ENCODE measurements at regions not wholly inside any gene's neighbourhood (a gene's known extent, or its start where the extent isn't known, plus 50 kb on each side); places are given as distances from the start of the nearest gene placed in this dataset.

DNA sequence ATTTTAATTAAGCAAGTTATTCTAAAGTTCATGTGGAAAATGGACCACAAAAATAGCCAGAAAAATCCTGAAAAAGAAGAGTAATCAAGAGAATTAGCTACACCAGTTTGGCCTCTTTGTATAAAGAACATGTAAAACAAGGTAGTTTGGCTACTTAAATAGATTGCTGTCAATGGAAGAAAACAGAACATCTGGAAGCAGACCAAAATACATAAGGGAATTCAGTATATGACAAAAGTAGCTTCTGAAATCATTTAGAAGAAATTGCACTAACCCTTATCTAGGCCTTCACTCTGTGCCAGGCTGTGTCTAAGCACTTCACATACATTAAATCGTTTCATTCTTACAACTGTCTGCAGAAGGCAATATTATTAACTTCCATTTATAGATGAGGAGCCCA is 156.6 kb downstream of the PRDM6 start:
- no peak overlapping the region for H3K4me2 ChIP-seq (ENCODE audit: control insufficient read depth, insufficient read depth)
- FAIRE-seq (no peak), DNase-seq (ENCODE audit: low read depth, low spot score) (no peak), ATAC-seq (no peak)
- POLR2A ChIA-PET: no interaction called here
- BruUV-seq (replicated peaks): no TSS peak
- no peaks in the 10 kb centered on the region for H3K79me2 ChIP-seq (ENCODE audit: control insufficient read depth, insufficient read depth, low read length)
- no peak overlapping the region for H3K9ac ChIP-seq (ENCODE audit: control insufficient read depth, insufficient read depth, low read length)
- CTCF ChIA-PET: interaction anchor here (0.5 kb wide), 1 partner anchor 15 kb away, joined by 3 read pairs; no protein-coding TSS in a partner anchor
- H3K27ac ChIP-seq (ENCODE audit: control insufficient read depth, insufficient read depth): no peak overlapping the region
- 8% methylated on average over 1 of the region's 1 CpG for WGBS (ENCODE audit: insufficient coverage, insufficient replicate concordance, low lambda C conversion rate, missing lambda C conversion rate)
- no peaks in the 10 kb centered on the region for H3K4me1 ChIP-seq (ENCODE audit: control insufficient read depth, insufficient read depth, low read length)
- SMC1A ChIA-PET (ENCODE audit: uncharacterized antibody, unreplicated experiment): interaction anchor here (1.2 kb wide), 1 partner anchor 192 kb away, joined by 3 read pairs; no protein-coding TSS in a partner anchor
- in situ Hi-C loops (cut with MboI): no loop called here
- H3K36me3 ChIP-seq (ENCODE audit: control insufficient read depth in 2 of 2, insufficient read depth in 2 of 2, low read length in 1 of 2): no peaks in the 10 kb centered on the region
- TF ChIP-seq RFX5 (IDR thresholded peaks at IDR 0.05; ENCODE audit: low read depth, low read length) (no peak), YY1 (IDR thresholded peaks at IDR 0.05; ENCODE audit: low read depth, low read length) (no peak), ESRRA (IDR thresholded peaks at IDR 0.05; ENCODE audit: low read length) (no peak), CBX5 (IDR thresholded peaks at IDR 0.05; ENCODE audit: low read depth) (no peak), CBX3 (IDR thresholded peaks at IDR 0.05; ENCODE audit: borderline replicate concordance, low read depth) (no peak), CHD2 (IDR thresholded peaks at IDR 0.05; ENCODE audit: borderline replicate concordance, low read depth, low read length) (no peak), KAT2A (conservative IDR thresholded peaks at IDR 0.05; ENCODE audit: control insufficient read depth, low read depth, low read length) (no peak), ZNF217 (IDR thresholded peaks at IDR 0.05) (no peak), BRCA1 (IDR thresholded peaks at IDR 0.05; ENCODE audit: low read depth, low read length) (no peak), RCOR1 (conservative IDR thresholded peaks at IDR 0.05; ENCODE audit: low read depth, low read length) (no peak), ETV6 (conservative IDR thresholded peaks at IDR 0.05 in 1 of 2, IDR thresholded peaks at IDR 0.05 in 1 of 2; ENCODE audit: borderline replicate concordance in 1 of 2, low read depth in 1 of 2) (no peak)
- TF ChIP-seq, protein P1, sequence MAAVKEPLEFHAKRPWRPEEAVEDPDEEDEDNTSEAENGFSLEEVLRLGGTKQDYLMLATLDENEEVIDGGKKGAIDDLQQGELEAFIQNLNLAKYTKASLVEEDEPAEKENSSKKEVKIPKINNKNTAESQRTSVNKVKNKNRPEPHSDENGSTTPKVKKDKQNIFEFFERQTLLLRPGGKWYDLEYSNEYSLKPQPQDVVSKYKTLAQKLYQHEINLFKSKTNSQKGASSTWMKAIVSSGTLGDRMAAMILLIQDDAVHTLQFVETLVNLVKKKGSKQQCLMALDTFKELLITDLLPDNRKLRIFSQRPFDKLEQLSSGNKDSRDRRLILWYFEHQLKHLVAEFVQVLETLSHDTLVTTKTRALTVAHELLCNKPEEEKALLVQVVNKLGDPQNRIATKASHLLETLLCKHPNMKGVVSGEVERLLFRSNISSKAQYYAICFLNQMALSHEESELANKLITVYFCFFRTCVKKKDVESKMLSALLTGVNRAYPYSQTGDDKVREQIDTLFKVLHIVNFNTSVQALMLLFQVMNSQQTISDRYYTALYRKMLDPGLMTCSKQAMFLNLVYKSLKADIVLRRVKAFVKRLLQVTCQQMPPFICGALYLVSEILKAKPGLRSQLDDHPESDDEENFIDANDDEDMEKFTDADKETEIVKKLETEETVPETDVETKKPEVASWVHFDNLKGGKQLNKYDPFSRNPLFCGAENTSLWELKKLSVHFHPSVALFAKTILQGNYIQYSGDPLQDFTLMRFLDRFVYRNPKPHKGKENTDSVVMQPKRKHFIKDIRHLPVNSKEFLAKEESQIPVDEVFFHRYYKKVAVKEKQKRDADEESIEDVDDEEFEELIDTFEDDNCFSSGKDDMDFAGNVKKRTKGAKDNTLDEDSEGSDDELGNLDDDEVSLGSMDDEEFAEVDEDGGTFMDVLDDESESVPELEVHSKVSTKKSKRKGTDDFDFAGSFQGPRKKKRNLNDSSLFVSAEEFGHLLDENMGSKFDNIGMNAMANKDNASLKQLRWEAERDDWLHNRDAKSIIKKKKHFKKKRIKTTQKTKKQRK (IDR thresholded peaks at IDR 0.05; ENCODE audit: low read depth, low read length): no peak
- TF ChIP-seq, protein P2, sequence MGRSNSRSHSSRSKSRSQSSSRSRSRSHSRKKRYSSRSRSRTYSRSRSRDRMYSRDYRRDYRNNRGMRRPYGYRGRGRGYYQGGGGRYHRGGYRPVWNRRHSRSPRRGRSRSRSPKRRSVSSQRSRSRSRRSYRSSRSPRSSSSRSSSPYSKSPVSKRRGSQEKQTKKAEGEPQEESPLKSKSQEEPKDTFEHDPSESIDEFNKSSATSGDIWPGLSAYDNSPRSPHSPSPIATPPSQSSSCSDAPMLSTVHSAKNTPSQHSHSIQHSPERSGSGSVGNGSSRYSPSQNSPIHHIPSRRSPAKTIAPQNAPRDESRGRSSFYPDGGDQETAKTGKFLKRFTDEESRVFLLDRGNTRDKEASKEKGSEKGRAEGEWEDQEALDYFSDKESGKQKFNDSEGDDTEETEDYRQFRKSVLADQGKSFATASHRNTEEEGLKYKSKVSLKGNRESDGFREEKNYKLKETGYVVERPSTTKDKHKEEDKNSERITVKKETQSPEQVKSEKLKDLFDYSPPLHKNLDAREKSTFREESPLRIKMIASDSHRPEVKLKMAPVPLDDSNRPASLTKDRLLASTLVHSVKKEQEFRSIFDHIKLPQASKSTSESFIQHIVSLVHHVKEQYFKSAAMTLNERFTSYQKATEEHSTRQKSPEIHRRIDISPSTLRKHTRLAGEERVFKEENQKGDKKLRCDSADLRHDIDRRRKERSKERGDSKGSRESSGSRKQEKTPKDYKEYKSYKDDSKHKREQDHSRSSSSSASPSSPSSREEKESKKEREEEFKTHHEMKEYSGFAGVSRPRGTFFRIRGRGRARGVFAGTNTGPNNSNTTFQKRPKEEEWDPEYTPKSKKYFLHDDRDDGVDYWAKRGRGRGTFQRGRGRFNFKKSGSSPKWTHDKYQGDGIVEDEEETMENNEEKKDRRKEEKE (IDR thresholded peaks at IDR 0.05): no peak
- no peaks in the 10 kb centered on the region for H3K9me3 ChIP-seq (replicated peaks; ENCODE audit: control insufficient read depth, insufficient read depth, low read length)
- RAD21 ChIA-PET (ENCODE audit: unreplicated experiment): no interaction called here
- intact Hi-C loops (cut with micrococcal nuclease; ENCODE audit: unreplicated experiment): no loop called here
- H4K20me1 ChIP-seq (ENCODE audit: control insufficient read depth, insufficient read depth): no peaks in the 10 kb centered on the region
- no peaks in the 10 kb centered on the region for H3K27me3 ChIP-seq (replicated peaks in 1 of 2; ENCODE audit: control insufficient read depth in 2 of 2, insufficient read depth in 2 of 2, low read length in 1 of 2)
- H2AFZ ChIP-seq (ENCODE audit: control insufficient read depth, low read depth, low read length): no peak overlapping the region
- no peak overlapping the region for H3K4me3 ChIP-seq

All from GM12878 (cell line).